Testis (tissue), 2 donors: ENCODE measurements at regions not wholly inside any gene's neighbourhood (a gene's known extent, or its start where the extent isn't known, plus 50 kb on each side); places are given as distances from the start of the nearest gene placed in this dataset.
"Not testable (repeated sequence)": the region's sequence is repeated elsewhere in the genome, so short reads cannot be mapped to it uniquely, and the experiment has no call there.

Experiments used
- DNase-seq: peaks from one replicate; pipeline ENCODE4 v3.0.0-alpha.2; 2019
- H3K27ac ChIP-seq, 2 donors: fragments of 200-600 bp; sonication (generic); one replicate each; pipeline ENCODE4 v1.5.1; 2019
- H3K27me3 ChIP-seq: fragments of 200-600 bp; sonication (generic); one replicate; pipeline ENCODE4 v1.5.1; 2019
- H3K36me3 ChIP-seq: fragments of 200-600 bp; sonication (generic); one replicate; pipeline ENCODE4 v1.5.1; 2017; ENCODE audit warnings: low read depth; ENCODE audit errors: missing control alignments
- H3K4me1 ChIP-seq: fragments of 200-600 bp; sonication (generic); one replicate; pipeline ENCODE4 v1.5.1; 2019
- H3K4me3 ChIP-seq, 2 donors: fragments of 200-600 bp; sonication (generic); one replicate each; pipeline ENCODE4 v1.5.1; 2017 to 2019
- H3K9me3 ChIP-seq: fragments of 200-600 bp; sonication (generic); one replicate; pipeline ENCODE4 v1.5.1; 2017
- POLR2A ChIP-seq: fragments of 450-650 bp; IDR thresholded peaks from one replicate; pipeline ENCODE4 v1.6.1; 2017; ENCODE audit warnings: antibody characterized with exemption, mild to moderate bottlenecking, moderate library complexity
- WGBS, 2 donors: methylation state at CpG; one replicate each; pipeline ENCODE4 v1.1.5; 2018; 5-methylcytosine and 5-hydroxymethylcytosine counted together
- intact Hi-C: fragments of 100-400 bp; cut with DNase I; formaldehyde crosslinking; loops from one replicate; pipeline ENCODE4 v1.15.1; 2023; ENCODE audit warnings: low total_unique reads
- TF ChIP-seq, protein P1 (sequence below), 3 experiments: fragments of 450-650 bp in 2 of 3; fragments of 200-600 bp in 1 of 3; sonication (generic) in 1 of 3; IDR thresholded peaks; one replicate each; pipeline ENCODE4 v1.5.1; 2016 to 2019; ENCODE audit warnings: antibody characterized with exemption in 3 of 3, mild to moderate bottlenecking in 2 of 3, moderate library complexity in 1 of 3

DNA sequence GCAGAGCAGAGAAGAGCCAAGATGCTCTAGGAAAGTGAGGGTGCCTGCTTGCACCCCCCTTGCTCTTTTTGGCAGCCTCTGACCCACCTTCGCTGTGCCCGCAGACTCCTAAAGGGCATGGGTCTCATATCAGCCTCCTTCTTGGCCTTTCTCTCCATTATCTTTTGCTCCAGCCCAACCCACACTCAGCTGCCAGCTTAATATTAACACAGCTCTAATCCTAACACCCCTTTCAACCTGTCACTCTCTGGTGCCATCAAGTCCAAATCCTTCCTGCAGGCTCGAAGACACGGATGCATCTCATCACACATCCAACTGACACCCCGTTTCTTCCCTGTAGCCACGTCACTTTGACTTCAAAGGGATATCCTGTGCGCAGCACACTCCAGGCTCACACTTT, 171.6 kb upstream of the AUTS2 start:
- Histone ChIP-seq H3K36me3 (no peaks in the 10 kb centered on the region), H3K27ac (no peak overlapping the region), H3K4me3 (no peak overlapping the region), H3K9me3 (no peaks in the 10 kb centered on the region), H3K27me3 (no peaks in the 10 kb centered on the region), H3K4me1 (peaks cover 5% of the 10 kb centered on the region)
- DNase-seq = no peak
- intact Hi-C loops = no loop called here
- 81 to 86% methylated on average over 7 of the region's 7 CpGs for WGBS, 2 donors
- TF ChIP-seq POLR2A = no peak
- TF ChIP-seq, protein P1, sequence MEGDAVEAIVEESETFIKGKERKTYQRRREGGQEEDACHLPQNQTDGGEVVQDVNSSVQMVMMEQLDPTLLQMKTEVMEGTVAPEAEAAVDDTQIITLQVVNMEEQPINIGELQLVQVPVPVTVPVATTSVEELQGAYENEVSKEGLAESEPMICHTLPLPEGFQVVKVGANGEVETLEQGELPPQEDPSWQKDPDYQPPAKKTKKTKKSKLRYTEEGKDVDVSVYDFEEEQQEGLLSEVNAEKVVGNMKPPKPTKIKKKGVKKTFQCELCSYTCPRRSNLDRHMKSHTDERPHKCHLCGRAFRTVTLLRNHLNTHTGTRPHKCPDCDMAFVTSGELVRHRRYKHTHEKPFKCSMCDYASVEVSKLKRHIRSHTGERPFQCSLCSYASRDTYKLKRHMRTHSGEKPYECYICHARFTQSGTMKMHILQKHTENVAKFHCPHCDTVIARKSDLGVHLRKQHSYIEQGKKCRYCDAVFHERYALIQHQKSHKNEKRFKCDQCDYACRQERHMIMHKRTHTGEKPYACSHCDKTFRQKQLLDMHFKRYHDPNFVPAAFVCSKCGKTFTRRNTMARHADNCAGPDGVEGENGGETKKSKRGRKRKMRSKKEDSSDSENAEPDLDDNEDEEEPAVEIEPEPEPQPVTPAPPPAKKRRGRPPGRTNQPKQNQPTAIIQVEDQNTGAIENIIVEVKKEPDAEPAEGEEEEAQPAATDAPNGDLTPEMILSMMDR (IDR thresholded peaks at IDR 0.05) = no peak

DNA sequence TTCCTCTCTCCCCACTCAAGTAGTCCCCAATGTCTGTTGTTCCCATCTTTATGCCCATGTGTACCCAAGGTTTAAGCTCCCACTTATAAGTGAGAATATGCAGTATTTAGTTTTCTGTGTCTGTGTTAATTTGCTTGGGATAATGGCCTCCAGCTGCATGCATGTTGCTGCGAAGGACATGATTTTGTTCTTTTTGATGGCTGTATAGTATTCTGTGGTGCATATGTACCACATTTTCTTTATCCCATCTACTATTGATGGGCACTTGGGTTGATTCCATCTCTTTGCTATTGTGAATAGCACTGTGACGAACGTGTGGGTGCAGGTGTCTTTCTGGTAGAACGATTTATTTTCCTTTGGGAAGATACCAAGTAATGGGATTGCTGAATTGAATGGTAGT, 170.2 kb upstream of the AUTS2 start:
- Histone ChIP-seq H3K27me3 (no peaks in the 10 kb centered on the region), H3K4me3 (no peak overlapping the region), H3K4me1 (peaks cover 5% of the 10 kb centered on the region), H3K27ac (no peak overlapping the region), H3K9me3 (no peaks in the 10 kb centered on the region), H3K36me3 (no peaks in the 10 kb centered on the region)
- intact Hi-C loops = no loop called here
- DNase-seq = no peak
- 68 to 95% methylated on average over 4 of the region's 4 CpGs for WGBS, 2 donors
- TF ChIP-seq, protein P1 (IDR thresholded peaks at IDR 0.05) = no peak
- no peak for TF ChIP-seq POLR2A

DNA sequence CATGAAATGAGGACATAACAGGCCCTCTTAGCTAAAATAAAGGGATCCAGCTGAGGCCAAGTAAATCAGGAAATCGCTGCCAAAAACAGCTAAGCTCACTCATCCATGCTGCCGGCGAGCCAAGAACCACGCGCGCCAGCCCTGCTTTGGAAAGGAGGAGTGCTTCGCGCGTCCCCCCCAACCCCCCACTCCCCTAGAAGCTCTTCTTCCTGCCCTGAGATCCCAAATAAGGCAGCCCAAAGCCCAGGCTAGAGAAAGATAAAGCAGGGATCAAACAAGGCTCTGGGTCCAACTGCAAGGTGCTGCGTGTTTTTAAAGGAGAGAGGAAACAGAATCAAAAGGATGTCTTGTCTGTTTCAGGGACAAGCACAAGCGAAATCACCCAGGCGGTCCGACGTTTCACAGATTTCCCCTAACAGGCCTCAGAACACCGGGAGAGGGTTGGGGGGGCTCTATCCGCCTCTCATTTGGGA, 168.3 kb upstream of the AUTS2 start:
- H3K4me1 ChIP-seq = peaks cover 5% of the 10 kb centered on the region
- peak; percentile 76 for DNase-seq
- TF ChIP-seq, protein P1 (IDR thresholded peaks at IDR 0.05) = no peak
- no peak for TF ChIP-seq POLR2A
- intact Hi-C loops = no loop called here
- no peak overlapping the region for H3K4me3 ChIP-seq
- WGBS, 2 donors = 23 to 46% methylated on average over 15 to 16 of the region's 16 CpGs
- no peaks in the 10 kb centered on the region for H3K9me3 ChIP-seq
- no peaks in the 10 kb centered on the region for H3K27me3 ChIP-seq
- H3K36me3 ChIP-seq = no peaks in the 10 kb centered on the region
- H3K27ac ChIP-seq = no peak overlapping the region

DNA sequence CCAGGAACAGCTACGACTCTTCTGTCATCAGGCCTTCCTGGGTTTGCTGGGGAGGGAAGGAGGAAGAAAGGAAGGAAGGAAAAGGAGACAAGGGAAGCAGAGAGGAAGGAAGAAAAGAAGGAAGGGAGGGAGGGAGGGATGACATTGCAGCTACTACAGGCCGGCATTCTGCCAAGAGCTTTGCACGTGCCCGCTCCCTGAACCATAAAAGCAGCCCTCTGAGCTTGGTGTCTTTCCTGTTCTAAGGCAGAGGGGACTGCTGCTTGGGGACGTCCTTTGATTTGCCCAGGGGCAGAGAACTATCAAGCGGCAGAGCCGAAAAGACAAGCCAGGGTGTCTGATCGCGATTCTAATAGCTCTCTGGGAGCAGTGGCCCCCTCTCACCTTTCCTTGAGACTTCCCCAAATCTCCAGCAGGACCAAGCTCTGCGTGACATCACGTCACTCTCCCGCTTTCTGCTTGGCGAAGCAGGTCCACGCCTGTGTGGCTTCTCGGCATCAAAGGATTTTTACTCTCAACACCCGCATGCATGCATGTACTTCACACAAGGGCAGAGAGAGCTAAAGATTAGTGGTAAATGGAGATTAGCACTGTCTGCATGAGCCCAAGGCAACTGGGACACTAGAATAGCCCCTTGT, 167.8 kb upstream of the AUTS2 start:
- Histone ChIP-seq H3K27ac (no peak overlapping the region), H3K36me3 (no peaks in the 10 kb centered on the region), H3K9me3 (no peaks in the 10 kb centered on the region), H3K27me3 (no peaks in the 10 kb centered on the region), H3K4me3 (no peak overlapping the region), H3K4me1 (peaks cover 5% of the 10 kb centered on the region)
- TF ChIP-seq, protein P1 (IDR thresholded peaks at IDR 0.05) = no peak
- TF ChIP-seq POLR2A = no peak
- intact Hi-C loops = no loop called here
- peak; percentile 74 for DNase-seq
- WGBS, 2 donors = 58 to 66% methylated on average over 16 of the region's 16 CpGs

DNA sequence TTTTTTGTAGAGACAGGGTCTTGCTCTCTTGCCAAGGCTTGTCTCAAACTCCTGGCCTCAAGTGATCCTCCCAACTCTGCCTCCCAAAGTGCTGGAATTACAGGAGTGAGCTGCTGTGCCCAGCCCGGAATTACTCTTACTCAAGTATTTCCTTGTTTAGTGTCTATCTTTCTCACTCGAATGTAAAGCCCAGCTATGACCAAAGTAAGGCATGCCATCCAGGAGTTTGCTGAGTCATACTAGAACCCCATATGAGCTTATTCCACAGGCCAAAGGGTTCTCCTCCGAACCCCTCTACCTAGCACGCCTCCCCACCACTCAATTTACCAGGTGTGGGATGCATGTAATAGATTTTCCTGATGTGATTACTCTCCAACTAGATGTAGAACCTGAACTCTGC, 166.6 kb upstream of the AUTS2 start:
- DNase-seq = no peak
- Histone ChIP-seq H3K4me1 (peaks cover 5% of the 10 kb centered on the region), H3K36me3 (no peaks in the 10 kb centered on the region), H3K27me3 (no peaks in the 10 kb centered on the region), H3K9me3 (no peaks in the 10 kb centered on the region), H3K27ac (no peak overlapping the region), H3K4me3 (no peak overlapping the region)
- intact Hi-C loops = no loop called here
- 95 to 98% methylated on average over 4 of the region's 4 CpGs for WGBS, 2 donors
- no peak for TF ChIP-seq POLR2A
- TF ChIP-seq, protein P1 (IDR thresholded peaks at IDR 0.05) = no peak

DNA sequence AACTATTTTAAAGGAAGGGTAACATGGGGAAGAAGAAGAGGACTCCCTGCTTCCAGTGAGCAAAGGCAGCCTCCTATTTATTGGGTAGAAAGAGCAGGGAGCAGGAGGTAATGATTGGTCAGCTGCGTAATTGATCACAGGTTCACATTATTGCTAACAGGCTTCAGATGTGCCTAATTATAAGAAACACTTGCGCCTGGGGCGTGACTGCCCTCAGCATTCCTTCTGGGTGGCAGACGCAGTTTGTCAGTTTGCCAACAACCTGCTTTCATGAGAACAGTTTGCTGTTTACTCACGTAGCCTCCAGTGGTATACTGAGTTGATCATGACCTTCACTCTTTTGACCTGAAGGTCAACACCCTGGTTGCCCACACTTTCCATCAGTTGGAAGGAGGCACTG, 166.0 kb upstream of the AUTS2 start:
- H3K4me3 ChIP-seq, H3K36me3 ChIP-seq, H3K4me1 ChIP-seq, H3K27me3 ChIP-seq, H3K9me3 ChIP-seq, H3K27ac ChIP-seq, DNase-seq, intact Hi-C loops: not testable (repeated sequence)
- WGBS, 2 donors = 87 to 89% methylated on average over 5 of the region's 5 CpGs
